ENCODE measurements at regions not wholly inside any gene's neighbourhood (a gene's known extent, or its start where the extent isn't known, plus 50 kb on each side); places are given as distances from the start of the nearest gene placed in this dataset.

DNA sequence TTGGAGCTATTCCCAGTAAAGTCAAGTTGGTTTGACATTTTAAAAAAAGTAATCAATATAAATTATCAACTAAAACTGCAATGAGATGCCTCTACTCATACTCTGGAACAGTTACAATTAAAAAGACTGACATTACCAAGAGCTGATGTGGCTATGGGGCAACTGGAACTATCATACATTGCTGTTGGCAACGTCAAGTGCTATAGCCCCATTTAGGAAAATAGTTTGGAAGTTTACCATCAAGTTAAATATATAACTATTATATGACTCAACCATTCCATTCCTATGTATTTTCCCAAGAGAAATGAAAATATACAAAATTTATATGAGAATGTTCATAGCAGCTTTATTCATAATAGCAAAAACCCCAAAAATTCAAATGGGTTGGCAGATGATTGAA, 111.4 kb upstream of the HDGFL1 start:
- TF ChIP-seq, protein P1, sequence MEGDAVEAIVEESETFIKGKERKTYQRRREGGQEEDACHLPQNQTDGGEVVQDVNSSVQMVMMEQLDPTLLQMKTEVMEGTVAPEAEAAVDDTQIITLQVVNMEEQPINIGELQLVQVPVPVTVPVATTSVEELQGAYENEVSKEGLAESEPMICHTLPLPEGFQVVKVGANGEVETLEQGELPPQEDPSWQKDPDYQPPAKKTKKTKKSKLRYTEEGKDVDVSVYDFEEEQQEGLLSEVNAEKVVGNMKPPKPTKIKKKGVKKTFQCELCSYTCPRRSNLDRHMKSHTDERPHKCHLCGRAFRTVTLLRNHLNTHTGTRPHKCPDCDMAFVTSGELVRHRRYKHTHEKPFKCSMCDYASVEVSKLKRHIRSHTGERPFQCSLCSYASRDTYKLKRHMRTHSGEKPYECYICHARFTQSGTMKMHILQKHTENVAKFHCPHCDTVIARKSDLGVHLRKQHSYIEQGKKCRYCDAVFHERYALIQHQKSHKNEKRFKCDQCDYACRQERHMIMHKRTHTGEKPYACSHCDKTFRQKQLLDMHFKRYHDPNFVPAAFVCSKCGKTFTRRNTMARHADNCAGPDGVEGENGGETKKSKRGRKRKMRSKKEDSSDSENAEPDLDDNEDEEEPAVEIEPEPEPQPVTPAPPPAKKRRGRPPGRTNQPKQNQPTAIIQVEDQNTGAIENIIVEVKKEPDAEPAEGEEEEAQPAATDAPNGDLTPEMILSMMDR (conservative IDR thresholded peaks at IDR 0.05 in 1 of 2, IDR thresholded peaks at IDR 0.05 in 1 of 2; ENCODE audit: low read depth in 1 of 2, low read length in 2 of 2): no peak
- TF ChIP-seq EZH2 (IDR thresholded peaks at IDR 0.05; ENCODE audit: low read length, missing control alignments): no peak
